GM18517 (cell line): ENCODE measurements at regions not wholly inside any gene's neighbourhood (a gene's known extent, or its start where the extent isn't known, plus 50 kb on each side); places are given as distances from the start of the nearest gene placed in this dataset.
A peak's percentile ranks its signal among the peaks of the same experiment; 100 is the strongest.

Source experiments
- ATAC-seq: cut with Tn5 transposase; IDR thresholded peaks from one replicate; pipeline ENCODE4 v1.9.1; 2021; ENCODE audit warnings: mild to moderate bottlenecking, moderate library complexity; ENCODE audit not compliant: unreplicated experiment

DNA sequence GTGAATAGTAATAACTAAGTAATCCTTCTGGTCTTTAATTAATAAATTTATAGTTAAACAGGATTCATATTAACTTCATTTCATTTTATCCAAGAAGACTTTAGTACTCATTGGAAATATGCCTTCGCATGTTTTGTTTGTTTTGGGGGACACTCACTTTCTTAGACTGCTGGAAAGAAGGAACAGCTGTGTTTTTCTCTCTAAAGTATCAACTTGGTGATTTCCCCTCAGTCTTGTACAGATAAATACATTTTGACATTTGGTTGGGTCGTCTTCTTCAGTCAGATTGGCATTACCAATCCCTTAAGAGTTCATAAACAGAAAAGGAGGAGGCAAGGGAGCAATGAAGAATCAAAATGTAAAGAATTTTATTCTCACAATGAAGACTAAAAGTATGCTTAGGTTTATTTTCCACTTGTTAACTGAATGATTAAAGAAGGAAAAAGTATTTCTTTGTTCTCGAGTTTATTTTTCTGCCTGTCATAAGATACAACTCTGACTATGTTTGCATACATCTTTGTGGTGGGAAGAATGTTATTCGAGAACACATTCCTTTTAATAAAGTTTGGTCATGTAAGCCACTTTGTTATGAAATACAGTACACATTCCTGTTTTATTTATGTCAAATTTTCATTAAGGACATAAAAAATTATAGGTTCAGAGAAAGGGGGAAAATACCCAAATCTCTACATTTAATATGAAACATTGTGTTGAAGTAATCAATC is 140.2 kb downstream of the GMNC start:
- no peak for ATAC-seq

DNA sequence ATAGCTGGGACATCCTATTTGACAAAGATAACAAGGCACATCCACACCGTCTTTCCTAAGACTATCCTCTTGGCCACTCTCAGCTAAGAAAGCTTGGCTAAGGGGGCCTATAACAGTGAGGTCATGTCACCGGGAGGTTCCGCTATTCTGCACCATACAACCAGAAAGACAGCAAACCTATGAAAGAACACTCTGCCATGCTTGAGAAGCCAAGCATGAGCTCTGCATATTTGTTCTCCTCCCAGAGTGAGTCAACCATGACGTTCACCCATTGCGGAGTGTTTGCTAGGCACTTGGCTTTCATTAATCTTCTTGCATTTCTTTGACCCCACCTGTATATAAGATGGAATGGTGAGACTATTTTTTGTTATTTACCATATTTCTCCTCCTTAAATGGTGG is 141.2 kb downstream of the GMNC start:
- ATAC-seq, result peak; percentile 80

DNA sequence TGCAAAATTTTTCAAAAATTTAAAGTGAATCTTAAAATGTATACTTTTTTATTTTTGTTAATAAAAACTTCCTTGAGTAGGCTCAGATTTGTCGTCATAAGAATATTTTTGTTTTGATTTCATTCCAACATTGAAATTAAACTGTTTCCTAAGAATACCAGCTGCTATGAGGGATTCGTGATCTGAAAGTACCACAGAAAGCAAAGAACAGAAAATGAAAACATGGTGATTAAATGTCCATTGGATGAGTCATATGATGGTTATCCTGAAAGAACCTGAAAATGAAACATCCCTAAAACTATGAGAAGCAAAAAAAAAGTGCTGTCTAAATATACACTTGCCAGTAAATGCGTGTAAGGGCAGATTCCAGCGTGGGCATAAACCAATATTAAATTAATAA is 143.8 kb downstream of the GMNC start:
- ATAC-seq, result no peak

DNA sequence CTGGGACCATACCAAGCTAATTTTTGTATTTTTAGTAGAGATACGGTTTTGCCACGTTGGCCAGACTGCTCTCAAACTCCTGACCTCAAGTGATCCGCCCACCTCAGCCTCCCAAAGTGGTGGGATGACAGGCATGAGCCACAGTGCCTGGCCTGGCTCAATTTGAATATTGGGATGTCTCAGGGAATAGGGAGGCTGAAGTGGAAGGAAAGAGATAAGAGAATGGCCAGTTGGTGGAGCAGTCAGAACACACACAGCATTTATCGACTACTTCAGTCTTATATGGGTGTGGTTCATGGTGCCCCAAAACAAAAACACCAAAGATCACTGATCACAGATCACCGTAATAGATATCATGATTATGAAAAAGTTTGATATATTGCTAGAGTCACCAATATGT is 144.4 kb downstream of the GMNC start:
- no peak for ATAC-seq

DNA sequence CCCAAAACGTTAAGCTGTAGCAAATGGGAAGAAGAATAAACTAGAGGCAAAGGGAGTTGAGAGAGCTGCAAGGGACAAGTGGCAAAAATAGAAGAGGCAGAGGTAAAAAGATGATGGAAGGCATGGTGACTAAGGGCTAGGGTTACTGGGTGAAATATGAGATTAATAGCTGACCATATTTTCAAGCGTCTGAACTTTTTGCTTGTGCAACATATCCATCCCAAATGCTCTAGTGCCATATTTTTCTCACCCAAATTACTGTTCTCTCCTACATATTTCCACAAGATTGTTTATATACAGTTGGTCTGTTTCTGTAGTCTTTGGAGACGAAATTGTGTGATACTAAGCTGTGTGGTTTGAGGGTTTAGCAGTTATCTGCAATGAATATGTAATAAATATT is 145.5 kb downstream of the GMNC start:
- ATAC-seq, result no peak

DNA sequence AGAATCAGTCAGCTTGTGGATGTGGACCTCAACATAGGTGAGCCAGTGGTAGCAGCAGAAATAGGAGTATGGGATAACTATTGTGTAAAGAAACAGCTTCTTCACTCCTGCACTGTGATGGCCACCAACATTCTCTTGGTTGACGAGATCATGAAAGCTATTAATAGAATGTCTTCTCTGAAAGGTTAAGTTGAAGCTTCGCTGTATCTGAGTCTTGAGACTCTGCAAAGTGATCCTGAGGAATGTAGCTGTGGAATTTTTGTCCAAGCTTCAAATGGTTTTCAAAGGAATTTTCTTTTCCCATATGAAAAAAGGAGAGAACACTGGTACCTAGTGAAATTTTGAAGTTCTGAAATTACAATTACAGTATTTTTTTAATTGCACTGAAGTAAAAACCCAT is 146.3 kb downstream of the GMNC start:
- no peak for ATAC-seq

DNA sequence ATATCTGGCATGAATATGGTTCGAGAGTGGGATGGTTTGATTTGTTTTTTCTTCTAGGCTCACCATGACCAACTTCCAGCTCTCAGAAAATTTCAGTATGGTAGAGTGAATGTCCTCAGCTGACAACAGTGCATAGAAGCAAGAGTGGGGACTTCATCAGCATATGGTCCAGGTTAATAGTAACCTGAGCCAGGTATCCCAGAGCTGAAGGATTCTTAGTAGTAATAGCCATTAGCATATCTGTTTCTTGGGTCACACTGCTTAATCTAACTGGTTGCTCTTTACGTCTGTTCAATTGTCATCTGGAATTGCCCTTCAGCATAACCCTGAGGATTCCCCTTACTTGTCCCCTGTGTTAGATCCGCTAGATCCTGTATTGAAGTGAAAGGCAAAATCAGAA is 151.8 kb downstream of the GMNC start:
- no peak for ATAC-seq

DNA sequence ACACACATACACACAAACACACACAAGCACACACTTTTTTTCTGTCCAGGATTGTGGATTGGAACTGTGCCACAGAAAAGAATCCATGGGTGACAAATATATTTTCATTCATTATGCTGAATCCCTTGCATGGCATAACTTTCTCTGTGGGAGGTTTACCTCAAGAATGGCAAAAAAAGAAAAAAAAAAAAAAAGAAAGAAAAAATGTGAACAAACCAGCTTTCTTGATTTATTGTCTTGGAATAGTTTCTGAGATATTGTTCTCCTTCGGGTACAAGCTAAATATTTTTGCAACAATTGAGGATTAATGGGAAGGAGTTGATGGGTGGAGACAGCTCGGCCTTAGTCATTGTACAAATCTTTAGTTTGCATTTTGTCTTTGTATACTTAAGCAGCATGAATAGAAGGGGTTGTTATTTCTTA is 153.1 kb downstream of the GMNC start:
- no peak for ATAC-seq
